Liver (tissue), 8 donors: ENCODE measurements at regions not wholly inside any gene's neighbourhood (a gene's known extent, or its start where the extent isn't known, plus 50 kb on each side); places are given as distances from the start of the nearest gene placed in this dataset.

Experiments
- DNase-seq: peaks from one replicate; pipeline ENCODE4 v3.0.0-alpha.2; 2017; ENCODE audit warnings: low spot score
- H3K27ac ChIP-seq, 2 donors: one replicate each; pipeline ENCODE4 v1.7.0; 2013; ENCODE audit warnings: inconsistent platforms in 2 of 2, low read length in 2 of 2, control low read depth in 1 of 2, low read depth in 1 of 2, mild to moderate bottlenecking in 1 of 2
- H3K27me3 ChIP-seq, 4 donors: one replicate each; pipeline versions ENCODE4 v1.6.1 to v1.7.0; 2013; ENCODE audit warnings: low read length in 3 of 4, inconsistent platforms in 1 of 4, mild to moderate bottlenecking in 1 of 4, moderate library complexity in 1 of 4; ENCODE audit not compliant: control insufficient read depth in 4 of 4, insufficient read depth in 4 of 4
- H3K36me3 ChIP-seq, 4 donors: one replicate each; pipeline versions ENCODE4 v1.6.1 to v1.7.0; 2013; ENCODE audit warnings: low read length in 3 of 4, mild to moderate bottlenecking in 3 of 4, low read depth in 1 of 4, moderate library complexity in 1 of 4; ENCODE audit not compliant: control insufficient read depth in 4 of 4, insufficient read depth in 3 of 4
- H3K4me1 ChIP-seq, 4 donors: one replicate each; pipeline versions ENCODE4 v1.6.1 to v1.7.0; 2013; ENCODE audit warnings: low read length in 3 of 4, mild to moderate bottlenecking in 3 of 4, moderate library complexity in 1 of 4; ENCODE audit not compliant: control insufficient read depth in 4 of 4, insufficient read depth in 4 of 4
- H3K4me3 ChIP-seq, 3 donors: one replicate each; pipeline versions ENCODE4 v1.6.1 to v1.7.0; 2013; ENCODE audit warnings: low read length in 3 of 3, control low read depth in 1 of 3, low read depth in 1 of 3, mild to moderate bottlenecking in 1 of 3
- H3K9ac ChIP-seq, 2 donors: one replicate each; pipeline ENCODE4 v1.7.0; 2013; ENCODE audit warnings: low read length in 2 of 2, mild to moderate bottlenecking in 2 of 2, moderate library complexity in 2 of 2, control low read depth in 1 of 2, low read depth in 1 of 2
- H3K9me3 ChIP-seq, 4 donors: one replicate each; pipeline versions ENCODE4 v1.6.1 to v1.7.0; 2013; ENCODE audit warnings: low read length in 3 of 4; ENCODE audit not compliant: control insufficient read depth in 4 of 4
- EGR1 ChIP-seq, 2 donors: IDR thresholded peaks; 2 replicates each; pipeline ENCODE4 v1.6.1; 2016 to 2018; ENCODE audit warnings: antibody characterized with exemption in 2 of 2, low read depth in 2 of 2
- FOXA1 ChIP-seq: IDR thresholded peaks from 2 replicates; pipeline ENCODE4 v1.6.1; 2016; ENCODE audit warnings: antibody characterized with exemption
- FOXA2 ChIP-seq: IDR thresholded peaks from 2 replicates; pipeline ENCODE4 v1.6.1; 2016; ENCODE audit warnings: antibody characterized with exemption
- GABPA ChIP-seq, 2 donors: IDR thresholded peaks in 1 of 2; conservative IDR thresholded peaks in 1 of 2; 2 replicates each; pipeline ENCODE4 v1.6.1; 2016; ENCODE audit warnings: antibody characterized with exemption in 2 of 2, mild to moderate bottlenecking in 1 of 2, moderate library complexity in 1 of 2
- HNF4A ChIP-seq, 2 donors: conservative IDR thresholded peaks; 2 replicates each; pipeline ENCODE4 v1.6.1; 2016; ENCODE audit warnings: antibody characterized with exemption in 2 of 2, mild to moderate bottlenecking in 2 of 2
- HNF4G ChIP-seq: IDR thresholded peaks from 2 replicates; pipeline ENCODE4 v1.6.1; 2016; ENCODE audit warnings: antibody characterized with exemption
- JUND ChIP-seq, 2 donors: IDR thresholded peaks; 2 replicates each; pipeline ENCODE4 v1.6.1; 2016; ENCODE audit warnings: antibody characterized with exemption in 2 of 2
- NR2F2 ChIP-seq: IDR thresholded peaks from 2 replicates; pipeline ENCODE4 v1.6.1; 2016; ENCODE audit warnings: antibody characterized with exemption
- RAD21 ChIP-seq, 2 donors: IDR thresholded peaks; 2 replicates each; pipeline ENCODE4 v1.6.1; 2016; ENCODE audit warnings: antibody characterized with exemption in 2 of 2, mild to moderate bottlenecking in 2 of 2
- RXRA ChIP-seq, 2 donors: IDR thresholded peaks; 2 replicates each; pipeline ENCODE4 v1.6.1; 2017 to 2018; ENCODE audit warnings: antibody characterized with exemption in 2 of 2, mild to moderate bottlenecking in 1 of 2
- TAF1 ChIP-seq: conservative IDR thresholded peaks from 2 replicates; pipeline ENCODE4 v1.6.1; 2016; ENCODE audit warnings: antibody characterized with exemption, mild to moderate bottlenecking
- YY1 ChIP-seq: IDR thresholded peaks from 2 replicates; pipeline ENCODE4 v1.6.1; 2016; ENCODE audit warnings: antibody characterized with exemption, mild to moderate bottlenecking
- WGBS: extraction: QIAGEN DNeasy Blood & Tissue Kit; methylation state at CpG from one replicate; pipeline ENCODE4 v1.1.7; 2013; 5-methylcytosine and 5-hydroxymethylcytosine counted together
- TF ChIP-seq, protein P1 (sequence below): IDR thresholded peaks from 2 replicates; pipeline ENCODE4 v1.6.1; 2016; ENCODE audit warnings: antibody characterized with exemption
- TF ChIP-seq, protein P2 (sequence below): IDR thresholded peaks from 2 replicates; pipeline ENCODE4 v1.6.1; 2016; ENCODE audit warnings: antibody characterized with exemption
- TF ChIP-seq, protein P3 (sequence below): IDR thresholded peaks from 2 replicates; pipeline ENCODE4 v1.6.1; 2016; ENCODE audit warnings: antibody characterized with exemption, mild to moderate bottlenecking
- TF ChIP-seq, protein P4 (sequence below): fragments of 150-350 bp; IDR thresholded peaks from 2 replicates; pipeline ENCODE4 v1.5.1; 2017; ENCODE audit warnings: improper control_type of control experiment, low read depth, low read length; ENCODE audit not compliant: missing input control
- TF ChIP-seq, protein P5 (sequence below): IDR thresholded peaks from 2 replicates; pipeline ENCODE4 v1.6.1; 2016; ENCODE audit warnings: antibody characterized with exemption
- donor health status: healthy.
- donor health status: healthy.
- donor health status: healthy.
- donor health status: healthy.
- donor health status: healthy.

DNA sequence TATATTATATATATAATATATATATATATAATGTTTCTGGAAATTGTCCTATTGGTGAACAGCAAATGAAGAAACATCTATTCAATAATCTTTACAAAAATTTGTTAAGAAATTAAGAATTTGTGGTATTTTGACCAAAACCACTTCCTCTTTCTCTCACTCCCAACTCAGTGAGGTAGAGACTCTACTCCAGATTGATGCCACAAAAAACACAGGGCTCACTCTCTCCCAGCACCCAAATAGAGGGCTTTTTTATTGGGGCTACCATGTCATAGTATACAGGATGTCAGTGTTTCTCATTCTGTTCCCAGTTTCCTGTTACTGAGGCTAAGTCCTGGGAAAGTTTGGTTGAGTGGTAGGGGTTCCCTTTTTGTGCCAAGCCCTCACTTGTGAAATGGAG, 1155.4 kb downstream of the BCL11A start:
- Histone ChIP-seq H3K4me3 (no peak overlapping the region), H3K9ac (no peak overlapping the region), H3K27me3 (no peaks in the 10 kb centered on the region), H3K27ac (no peak overlapping the region), H3K9me3 (no peaks in the 10 kb centered on the region), H3K4me1 (no peaks in the 10 kb centered on the region), H3K36me3 (no peaks in the 10 kb centered on the region)
- TF ChIP-seq EGR1 (IDR thresholded peaks at IDR 0.05; ENCODE audit: low read depth in 2 of 2): no peak
- no peak for TF ChIP-seq JUND (IDR thresholded peaks at IDR 0.05)
- TF ChIP-seq, protein P1, sequence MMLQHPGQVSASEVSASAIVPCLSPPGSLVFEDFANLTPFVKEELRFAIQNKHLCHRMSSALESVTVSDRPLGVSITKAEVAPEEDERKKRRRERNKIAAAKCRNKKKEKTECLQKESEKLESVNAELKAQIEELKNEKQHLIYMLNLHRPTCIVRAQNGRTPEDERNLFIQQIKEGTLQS: no peak
- no peak for DNase-seq

DNA sequence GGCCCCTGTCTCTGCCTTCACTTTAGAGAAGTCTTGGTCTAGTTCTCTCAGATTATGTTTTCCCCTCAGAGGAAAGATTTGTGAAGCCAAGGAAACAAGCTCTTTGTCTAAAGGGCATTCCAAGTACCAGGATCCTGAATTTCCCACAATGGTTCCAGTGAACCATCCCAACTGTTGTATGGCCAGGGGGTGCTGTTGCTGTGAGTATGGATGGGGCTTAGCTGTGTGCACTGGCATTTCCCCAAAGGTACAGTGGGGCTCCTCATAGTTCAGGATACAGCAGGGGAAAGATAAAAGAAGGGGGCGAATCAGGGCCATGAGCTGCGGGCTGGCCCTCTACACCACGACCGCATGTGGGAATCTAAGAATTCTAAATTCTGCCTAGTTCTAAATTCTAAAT, 1154.0 kb upstream of the FANCL start:
- no peaks in the 10 kb centered on the region for H3K4me1 ChIP-seq
- no peaks in the 10 kb centered on the region for H3K9me3 ChIP-seq
- 96% methylated on average over 4 of the region's 4 CpGs for WGBS
- no peak for DNase-seq
- no peaks in the 10 kb centered on the region for H3K36me3 ChIP-seq
- no peak overlapping the region for H3K27ac ChIP-seq
- no peak overlapping the region for H3K9ac ChIP-seq
- H3K4me3 ChIP-seq: no peak overlapping the region
- no peaks in the 10 kb centered on the region for H3K27me3 ChIP-seq
- TF ChIP-seq TAF1: no peak
- no peak for TF ChIP-seq FOXA1
- TF ChIP-seq RAD21 (IDR thresholded peaks at IDR 0.05): no peak
- no peak for TF ChIP-seq JUND (IDR thresholded peaks at IDR 0.05)
- TF ChIP-seq HNF4A (conservative IDR thresholded peaks at IDR 0.05): no peak

DNA sequence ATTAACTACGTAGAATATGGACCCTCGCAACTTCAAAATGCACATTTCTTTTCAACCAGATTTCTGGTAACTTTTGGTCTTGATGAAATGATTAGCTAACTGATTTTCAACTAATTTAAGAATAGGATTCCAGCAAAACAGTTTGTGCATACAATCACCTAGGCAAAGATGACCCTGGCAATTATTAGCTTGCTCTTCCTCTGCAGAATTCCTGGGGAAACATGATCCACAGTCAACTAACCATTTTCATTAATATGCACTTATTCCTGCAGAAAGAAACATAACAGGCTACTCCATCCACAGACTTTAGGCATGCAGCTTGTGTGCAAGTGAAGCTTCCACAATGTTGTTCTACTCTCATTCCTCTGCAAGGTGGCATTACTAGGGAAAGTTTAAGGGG, 1150.8 kb upstream of the FANCL start:
- Histone ChIP-seq H3K27me3 (no peaks in the 10 kb centered on the region), H3K36me3 (no peaks in the 10 kb centered on the region), H3K9me3 (no peaks in the 10 kb centered on the region), H3K27ac (no peak overlapping the region), H3K4me1 (no peaks in the 10 kb centered on the region), H3K9ac (no peak overlapping the region), H3K4me3 (no peak overlapping the region)
- no peak for TF ChIP-seq HNF4G
- TF ChIP-seq, protein P2, sequence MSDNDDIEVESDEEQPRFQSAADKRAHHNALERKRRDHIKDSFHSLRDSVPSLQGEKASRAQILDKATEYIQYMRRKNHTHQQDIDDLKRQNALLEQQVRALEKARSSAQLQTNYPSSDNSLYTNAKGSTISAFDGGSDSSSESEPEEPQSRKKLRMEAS: no peak
- no peak for TF ChIP-seq FOXA2
- TF ChIP-seq RAD21 (IDR thresholded peaks at IDR 0.05): no peak
- no peak for TF ChIP-seq YY1
- TF ChIP-seq RXRA (IDR thresholded peaks at IDR 0.05): no peak
- TF ChIP-seq, protein P3, sequence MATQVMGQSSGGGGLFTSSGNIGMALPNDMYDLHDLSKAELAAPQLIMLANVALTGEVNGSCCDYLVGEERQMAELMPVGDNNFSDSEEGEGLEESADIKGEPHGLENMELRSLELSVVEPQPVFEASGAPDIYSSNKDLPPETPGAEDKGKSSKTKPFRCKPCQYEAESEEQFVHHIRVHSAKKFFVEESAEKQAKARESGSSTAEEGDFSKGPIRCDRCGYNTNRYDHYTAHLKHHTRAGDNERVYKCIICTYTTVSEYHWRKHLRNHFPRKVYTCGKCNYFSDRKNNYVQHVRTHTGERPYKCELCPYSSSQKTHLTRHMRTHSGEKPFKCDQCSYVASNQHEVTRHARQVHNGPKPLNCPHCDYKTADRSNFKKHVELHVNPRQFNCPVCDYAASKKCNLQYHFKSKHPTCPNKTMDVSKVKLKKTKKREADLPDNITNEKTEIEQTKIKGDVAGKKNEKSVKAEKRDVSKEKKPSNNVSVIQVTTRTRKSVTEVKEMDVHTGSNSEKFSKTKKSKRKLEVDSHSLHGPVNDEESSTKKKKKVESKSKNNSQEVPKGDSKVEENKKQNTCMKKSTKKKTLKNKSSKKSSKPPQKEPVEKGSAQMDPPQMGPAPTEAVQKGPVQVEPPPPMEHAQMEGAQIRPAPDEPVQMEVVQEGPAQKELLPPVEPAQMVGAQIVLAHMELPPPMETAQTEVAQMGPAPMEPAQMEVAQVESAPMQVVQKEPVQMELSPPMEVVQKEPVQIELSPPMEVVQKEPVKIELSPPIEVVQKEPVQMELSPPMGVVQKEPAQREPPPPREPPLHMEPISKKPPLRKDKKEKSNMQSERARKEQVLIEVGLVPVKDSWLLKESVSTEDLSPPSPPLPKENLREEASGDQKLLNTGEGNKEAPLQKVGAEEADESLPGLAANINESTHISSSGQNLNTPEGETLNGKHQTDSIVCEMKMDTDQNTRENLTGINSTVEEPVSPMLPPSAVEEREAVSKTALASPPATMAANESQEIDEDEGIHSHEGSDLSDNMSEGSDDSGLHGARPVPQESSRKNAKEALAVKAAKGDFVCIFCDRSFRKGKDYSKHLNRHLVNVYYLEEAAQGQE: no peak
- TF ChIP-seq EGR1 (IDR thresholded peaks at IDR 0.05; ENCODE audit: low read depth in 2 of 2): no peak
- TF ChIP-seq FOXA1: no peak
- no peak for TF ChIP-seq GABPA (IDR thresholded peaks at IDR 0.05 in 1 of 2, conservative IDR thresholded peaks at IDR 0.05 in 1 of 2)
- TF ChIP-seq, protein P4, sequence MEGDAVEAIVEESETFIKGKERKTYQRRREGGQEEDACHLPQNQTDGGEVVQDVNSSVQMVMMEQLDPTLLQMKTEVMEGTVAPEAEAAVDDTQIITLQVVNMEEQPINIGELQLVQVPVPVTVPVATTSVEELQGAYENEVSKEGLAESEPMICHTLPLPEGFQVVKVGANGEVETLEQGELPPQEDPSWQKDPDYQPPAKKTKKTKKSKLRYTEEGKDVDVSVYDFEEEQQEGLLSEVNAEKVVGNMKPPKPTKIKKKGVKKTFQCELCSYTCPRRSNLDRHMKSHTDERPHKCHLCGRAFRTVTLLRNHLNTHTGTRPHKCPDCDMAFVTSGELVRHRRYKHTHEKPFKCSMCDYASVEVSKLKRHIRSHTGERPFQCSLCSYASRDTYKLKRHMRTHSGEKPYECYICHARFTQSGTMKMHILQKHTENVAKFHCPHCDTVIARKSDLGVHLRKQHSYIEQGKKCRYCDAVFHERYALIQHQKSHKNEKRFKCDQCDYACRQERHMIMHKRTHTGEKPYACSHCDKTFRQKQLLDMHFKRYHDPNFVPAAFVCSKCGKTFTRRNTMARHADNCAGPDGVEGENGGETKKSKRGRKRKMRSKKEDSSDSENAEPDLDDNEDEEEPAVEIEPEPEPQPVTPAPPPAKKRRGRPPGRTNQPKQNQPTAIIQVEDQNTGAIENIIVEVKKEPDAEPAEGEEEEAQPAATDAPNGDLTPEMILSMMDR: no peak
- TF ChIP-seq HNF4A (conservative IDR thresholded peaks at IDR 0.05): no peak
- no peak for TF ChIP-seq TAF1
- no peak for TF ChIP-seq JUND (IDR thresholded peaks at IDR 0.05)
- TF ChIP-seq NR2F2: no peak
- TF ChIP-seq, protein P5, sequence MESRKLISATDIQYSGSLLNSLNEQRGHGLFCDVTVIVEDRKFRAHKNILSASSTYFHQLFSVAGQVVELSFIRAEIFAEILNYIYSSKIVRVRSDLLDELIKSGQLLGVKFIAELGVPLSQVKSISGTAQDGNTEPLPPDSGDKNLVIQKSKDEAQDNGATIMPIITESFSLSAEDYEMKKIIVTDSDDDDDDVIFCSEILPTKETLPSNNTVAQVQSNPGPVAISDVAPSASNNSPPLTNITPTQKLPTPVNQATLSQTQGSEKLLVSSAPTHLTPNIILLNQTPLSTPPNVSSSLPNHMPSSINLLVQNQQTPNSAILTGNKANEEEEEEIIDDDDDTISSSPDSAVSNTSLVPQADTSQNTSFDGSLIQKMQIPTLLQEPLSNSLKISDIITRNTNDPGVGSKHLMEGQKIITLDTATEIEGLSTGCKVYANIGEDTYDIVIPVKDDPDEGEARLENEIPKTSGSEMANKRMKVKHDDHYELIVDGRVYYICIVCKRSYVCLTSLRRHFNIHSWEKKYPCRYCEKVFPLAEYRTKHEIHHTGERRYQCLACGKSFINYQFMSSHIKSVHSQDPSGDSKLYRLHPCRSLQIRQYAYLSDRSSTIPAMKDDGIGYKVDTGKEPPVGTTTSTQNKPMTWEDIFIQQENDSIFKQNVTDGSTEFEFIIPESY: no peak
- no peak for DNase-seq
- WGBS: 84% methylated on average over 2 of the region's 2 CpGs
